Endothelial cell (in vitro differentiated cells): ENCODE measurements at regions not wholly inside any gene's neighbourhood (a gene's known extent, or its start where the extent isn't known, plus 50 kb on each side); places are given as distances from the start of the nearest gene placed in this dataset.

Experiments
- DNase-seq: peaks from one replicate; pipeline ENCODE4 v3.0.0; 2021; ENCODE audit warnings: low spot score
- H3K27ac Mint-ChIP-seq: one replicate; pipeline ENCODE4 v1.8.0; 2021; ENCODE audit warnings: mixed read lengths, inconsistent platforms; ENCODE audit not compliant: unreplicated experiment
- H3K27me3 Mint-ChIP-seq: one replicate; pipeline ENCODE4 v1.8.0; 2021; ENCODE audit warnings: mild to moderate bottlenecking, moderate library complexity, mixed read lengths, inconsistent platforms; ENCODE audit not compliant: unreplicated experiment
- H3K36me3 Mint-ChIP-seq: one replicate; pipeline ENCODE4 v1.8.0; 2021; ENCODE audit warnings: mild to moderate bottlenecking, low read depth, mixed read lengths, inconsistent platforms; ENCODE audit not compliant: unreplicated experiment
- H3K4me1 Mint-ChIP-seq: one replicate; pipeline ENCODE4 v1.8.0; 2021; ENCODE audit warnings: mild to moderate bottlenecking, mixed read lengths, inconsistent platforms; ENCODE audit not compliant: unreplicated experiment
- H3K4me3 Mint-ChIP-seq: one replicate; pipeline ENCODE4 v1.8.0; 2021; ENCODE audit warnings: mild to moderate bottlenecking, mixed read lengths, inconsistent platforms; ENCODE audit not compliant: unreplicated experiment
- H3K9me3 Mint-ChIP-seq: one replicate; pipeline ENCODE4 v1.8.0; 2021; ENCODE audit warnings: mixed read lengths, inconsistent platforms; ENCODE audit not compliant: unreplicated experiment
- TF ChIP-seq, protein P1 (sequence below): fragments of 200-600 bp; sonication (generic); IDR thresholded peaks from one replicate; pipeline ENCODE4 v1.5.0; 2021; ENCODE audit warnings: antibody characterized with exemption; ENCODE audit not compliant: unreplicated experiment

DNA sequence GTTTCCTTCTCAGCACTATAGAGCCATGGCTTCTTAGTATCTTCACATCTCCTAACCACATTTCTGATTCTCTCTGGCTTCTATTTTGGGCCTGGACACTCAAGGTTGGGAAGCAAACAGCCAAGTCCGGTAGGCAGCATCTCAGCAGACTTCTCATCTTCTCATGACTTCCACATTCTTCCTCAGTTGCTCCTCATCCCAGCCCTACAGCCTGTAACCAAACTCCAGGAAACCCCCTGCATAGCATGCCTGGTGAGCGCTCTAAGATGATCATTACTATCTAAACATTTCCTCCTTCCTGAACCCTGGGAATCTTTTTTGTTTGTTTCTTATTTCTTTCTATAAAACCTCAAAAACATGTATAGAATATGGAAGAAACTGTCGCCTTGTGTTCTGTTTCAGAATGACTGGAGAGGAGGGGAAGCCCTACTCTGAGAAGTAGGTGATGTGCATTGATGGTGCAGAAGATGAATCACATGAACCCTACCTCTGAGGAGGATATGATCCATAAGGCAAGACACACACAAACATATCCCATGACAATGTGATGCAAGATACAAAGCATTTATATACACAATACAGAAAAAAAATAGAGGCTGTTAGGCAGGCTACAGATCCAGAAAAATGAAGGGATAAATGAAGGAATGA is 219.8 kb upstream of the GYPA start:
- Mint-ChIP-seq H3K36me3 (no peaks in the 10 kb centered on the region), H3K4me3 (no peak overlapping the region), H3K9me3 (no peaks in the 10 kb centered on the region), H3K4me1 (peaks cover 23% of the 10 kb centered on the region), H3K27me3 (peaks cover 3% of the 10 kb centered on the region), H3K27ac (no peak overlapping the region)
- no peak for DNase-seq
- TF ChIP-seq, protein P1, sequence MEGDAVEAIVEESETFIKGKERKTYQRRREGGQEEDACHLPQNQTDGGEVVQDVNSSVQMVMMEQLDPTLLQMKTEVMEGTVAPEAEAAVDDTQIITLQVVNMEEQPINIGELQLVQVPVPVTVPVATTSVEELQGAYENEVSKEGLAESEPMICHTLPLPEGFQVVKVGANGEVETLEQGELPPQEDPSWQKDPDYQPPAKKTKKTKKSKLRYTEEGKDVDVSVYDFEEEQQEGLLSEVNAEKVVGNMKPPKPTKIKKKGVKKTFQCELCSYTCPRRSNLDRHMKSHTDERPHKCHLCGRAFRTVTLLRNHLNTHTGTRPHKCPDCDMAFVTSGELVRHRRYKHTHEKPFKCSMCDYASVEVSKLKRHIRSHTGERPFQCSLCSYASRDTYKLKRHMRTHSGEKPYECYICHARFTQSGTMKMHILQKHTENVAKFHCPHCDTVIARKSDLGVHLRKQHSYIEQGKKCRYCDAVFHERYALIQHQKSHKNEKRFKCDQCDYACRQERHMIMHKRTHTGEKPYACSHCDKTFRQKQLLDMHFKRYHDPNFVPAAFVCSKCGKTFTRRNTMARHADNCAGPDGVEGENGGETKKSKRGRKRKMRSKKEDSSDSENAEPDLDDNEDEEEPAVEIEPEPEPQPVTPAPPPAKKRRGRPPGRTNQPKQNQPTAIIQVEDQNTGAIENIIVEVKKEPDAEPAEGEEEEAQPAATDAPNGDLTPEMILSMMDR, result no peak

GRCh38 chr4:144362366-144362765 is 221.8 kb upstream of the GYPA start:
- H3K4me1 Mint-ChIP-seq, result peaks cover 6% of the 10 kb centered on the region
- no peak overlapping the region for H3K4me3 Mint-ChIP-seq
- no peaks in the 10 kb centered on the region for H3K27me3 Mint-ChIP-seq
- DNase-seq, result no peak
- no peaks in the 10 kb centered on the region for H3K36me3 Mint-ChIP-seq
- no peaks in the 10 kb centered on the region for H3K9me3 Mint-ChIP-seq
- TF ChIP-seq, protein P1, result no peak
- H3K27ac Mint-ChIP-seq, result no peak overlapping the region

GRCh38 chr4:144363890-144364289 is 223.4 kb upstream of the GYPA start:
- H3K9me3 Mint-ChIP-seq, result no peaks in the 10 kb centered on the region
- no peak overlapping the region for H3K27ac Mint-ChIP-seq
- H3K4me3 Mint-ChIP-seq, result no peak overlapping the region
- H3K27me3 Mint-ChIP-seq, result no peaks in the 10 kb centered on the region
- DNase-seq, result no peak
- peaks cover 3% of the 10 kb centered on the region for H3K4me1 Mint-ChIP-seq
- TF ChIP-seq, protein P1, result no peak
- no peaks in the 10 kb centered on the region for H3K36me3 Mint-ChIP-seq

DNA sequence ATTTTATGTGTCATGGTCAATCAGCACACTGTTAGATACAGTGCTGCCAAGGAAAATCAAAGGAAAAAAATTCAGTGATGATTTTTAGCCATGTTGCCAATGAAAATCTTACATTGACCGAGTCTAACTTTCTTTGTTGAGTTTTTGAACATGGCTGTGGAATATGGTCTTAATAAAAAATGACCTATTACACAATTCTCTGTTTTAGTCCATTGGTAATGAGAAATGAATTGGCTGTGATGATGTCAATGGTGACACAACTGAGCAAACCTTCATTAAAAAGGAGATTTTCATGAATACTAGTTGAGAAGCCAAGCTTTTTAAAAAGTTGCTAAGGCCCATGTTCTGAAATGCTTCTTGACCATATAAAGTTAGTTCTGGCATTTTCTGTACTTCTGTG is 225.9 kb upstream of the GYPA start:
- H3K27me3 Mint-ChIP-seq, result no peaks in the 10 kb centered on the region
- H3K4me3 Mint-ChIP-seq, result no peak overlapping the region
- no peak overlapping the region for H3K27ac Mint-ChIP-seq
- no peaks in the 10 kb centered on the region for H3K4me1 Mint-ChIP-seq
- DNase-seq, result no peak
- TF ChIP-seq, protein P1, result no peak
- no peaks in the 10 kb centered on the region for H3K9me3 Mint-ChIP-seq
- no peaks in the 10 kb centered on the region for H3K36me3 Mint-ChIP-seq

DNA sequence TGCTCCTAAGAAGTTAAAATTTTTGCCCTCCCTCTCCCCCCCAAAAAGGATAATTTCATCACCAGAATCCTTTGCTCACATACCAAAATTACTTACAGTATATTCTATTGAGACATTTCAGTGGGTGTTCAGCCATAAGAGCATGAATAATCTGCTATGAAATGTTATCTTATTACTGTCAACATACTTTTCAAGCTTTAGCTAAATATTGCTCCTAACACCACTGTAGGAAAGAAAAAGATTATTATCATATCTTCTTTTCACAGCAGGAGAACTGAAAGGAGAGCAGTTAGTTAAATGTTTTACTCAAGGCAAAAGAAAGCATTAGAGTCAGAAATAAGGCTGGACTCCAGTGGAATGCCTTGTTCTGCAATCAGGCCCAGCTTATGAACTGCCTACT is 231.0 kb upstream of the GYPA start:
- Mint-ChIP-seq H3K36me3 (no peaks in the 10 kb centered on the region), H3K9me3 (no peaks in the 10 kb centered on the region), H3K27ac (no peak overlapping the region), H3K27me3 (no peaks in the 10 kb centered on the region), H3K4me1 (no peaks in the 10 kb centered on the region), H3K4me3 (no peak overlapping the region)
- DNase-seq, result no peak
- TF ChIP-seq, protein P1, result no peak
